Right lobe of liver (tissue), 6 donors: ENCODE measurements at regions not wholly inside any gene's neighbourhood (a gene's known extent, or its start where the extent isn't known, plus 50 kb on each side); places are given as distances from the start of the nearest gene placed in this dataset.

ENCODE experiments used
- ATAC-seq, 4 donors: fragments of 200-7000 bp; cut with Tn5 transposase; one replicate each; pipeline ENCODE4 v1.9.1; 2020; ENCODE audit warnings: mild to moderate bottlenecking in 4 of 4, moderate library complexity in 4 of 4
- DNase-seq, 3 donors: peaks; one replicate each; pipeline ENCODE4 v3.0.0-alpha.2; 2020
- H3K27ac ChIP-seq, 3 donors: fragments of 200-600 bp; one replicate each; pipeline ENCODE4 v1.8.0; 2022
- H3K27me3 ChIP-seq, 2 donors: fragments of 200-600 bp; one replicate each; pipeline ENCODE4 v1.8.0; 2022
- H3K36me3 ChIP-seq, 4 donors: fragments of 200-600 bp; sonication (generic) in 1 of 4; one replicate each; pipeline versions ENCODE4 v1.5.1 to v1.8.0; 2017 to 2022; ENCODE audit warnings: control low read depth in 1 of 4
- H3K4me1 ChIP-seq, 4 donors: fragments of 200-600 bp; sonication (generic) in 1 of 4; one replicate each; pipeline versions ENCODE4 v1.5.1 to v1.8.0; 2017 to 2022; ENCODE audit warnings: control low read depth in 1 of 4
- H3K4me3 ChIP-seq, 3 donors: fragments of 200-600 bp; one replicate each; pipeline ENCODE4 v1.8.0; 2022
- H3K9me3 ChIP-seq, 4 donors: fragments of 200-600 bp; sonication (generic) in 1 of 4; one replicate each; pipeline versions ENCODE4 v1.5.1 to v1.8.0; 2017 to 2022; ENCODE audit warnings: control low read depth in 1 of 4
- CTCF ChIP-seq, 4 donors: fragments of 200-600 bp in 3 of 4; fragments of 450-650 bp in 1 of 4; IDR thresholded peaks; one replicate each; pipeline versions ENCODE4 v1.5.1 to v1.8.0; 2016 to 2022; ENCODE audit warnings: antibody characterized with exemption in 4 of 4, mild to moderate bottlenecking in 2 of 4
- POLR2A ChIP-seq: fragments of 450-650 bp; IDR thresholded peaks from one replicate; pipeline ENCODE4 v1.6.1; 2017; ENCODE audit warnings: antibody characterized with exemption, mild to moderate bottlenecking
- WGBS: methylation state at CpG from one replicate; pipeline ENCODE4 v1.1.6; 2018; ENCODE audit warnings: low coverage, low lambda C conversion rate; ENCODE audit not compliant: insufficient coverage; ENCODE audit errors: missing lambda C conversion rate; 5-methylcytosine and 5-hydroxymethylcytosine counted together
- intact Hi-C, 2 donors: fragments of 100-400 bp; cut with DNase I; formaldehyde crosslinking; loops; one replicate each; pipeline versions ENCODE4 v1.11.2 to v1.14.1; 2022
- donor health status: DM: no; HTN: yes; CAD: no.
- donor health status: DM: no; HTN: no; CAD: no.
- donor health status: DM: no; HTN: no; CAD: no.
- donor health status: DM: no; HTN: yes; CAD: no.
- donor health status: DM: no; HTN: yes; CAD: no.

- Histone ChIP-seq H3K36me3 (no peaks in the 10 kb centered on the region), H3K9me3 (no peaks in the 10 kb centered on the region), H3K27ac (no peak overlapping the region), H3K27me3 (no peaks in the 10 kb centered on the region), H3K4me1 (no peaks in the 10 kb centered on the region), H3K4me3 (no peak overlapping the region)
- DNase-seq (no peak), ATAC-seq (no peak)
- WGBS: 53% methylated on average over 4 of the region's 4 CpGs
- no peak for TF ChIP-seq CTCF (IDR thresholded peaks at IDR 0.05)
- intact Hi-C loops: no loop called here
Observed at GRCh38 chr13:77423296-77423695, 96.4 kb upstream of the MYCBP2 start.

DNA sequence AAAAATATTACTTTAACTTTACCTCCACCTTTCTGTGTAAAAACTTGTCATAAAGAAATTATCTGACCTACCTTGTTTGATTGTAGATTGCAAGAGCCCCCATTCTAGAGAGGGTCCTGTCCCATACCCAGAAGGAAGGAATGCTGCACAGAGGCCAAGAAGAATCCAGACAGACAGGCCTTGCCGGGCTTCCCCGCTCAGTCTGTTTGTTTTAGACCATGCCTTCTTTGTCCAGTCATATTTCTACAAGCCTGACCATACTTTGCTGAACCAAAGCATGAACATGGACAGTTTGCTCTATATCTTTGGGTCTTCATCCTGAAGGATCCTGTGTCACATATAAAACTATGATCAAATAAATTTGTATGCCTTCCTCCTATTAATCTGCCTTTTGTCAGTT, 95.8 kb upstream of the MYCBP2 start:
- ATAC-seq: no peak
- Histone ChIP-seq H3K9me3 (no peaks in the 10 kb centered on the region), H3K36me3 (no peaks in the 10 kb centered on the region), H3K4me3 (no peak overlapping the region), H3K27me3 (no peaks in the 10 kb centered on the region), H3K4me1 (no peaks in the 10 kb centered on the region), H3K27ac (no peak overlapping the region)
- no CpG with 5 or more reads among the region's 2 CpGs for WGBS
- no peak for DNase-seq
- TF ChIP-seq CTCF (IDR thresholded peaks at IDR 0.05): no peak
- no peak for TF ChIP-seq POLR2A
- intact Hi-C loops: no loop called here

- Histone ChIP-seq H3K9me3 (no peaks in the 10 kb centered on the region), H3K4me3 (no peak overlapping the region), H3K27ac (no peak overlapping the region), H3K27me3 (no peaks in the 10 kb centered on the region), H3K4me1 (no peaks in the 10 kb centered on the region), H3K36me3 (no peaks in the 10 kb centered on the region)
- ATAC-seq (no peak), DNase-seq (no peak)
- WGBS: 30% methylated on average over 4 of the region's 4 CpGs
- TF ChIP-seq POLR2A: no peak
- no peak for TF ChIP-seq CTCF (IDR thresholded peaks at IDR 0.05)
- intact Hi-C loops: no loop called here
Observed at GRCh38 chr13:77417897-77418296, 91.0 kb upstream of the MYCBP2 start.

DNA sequence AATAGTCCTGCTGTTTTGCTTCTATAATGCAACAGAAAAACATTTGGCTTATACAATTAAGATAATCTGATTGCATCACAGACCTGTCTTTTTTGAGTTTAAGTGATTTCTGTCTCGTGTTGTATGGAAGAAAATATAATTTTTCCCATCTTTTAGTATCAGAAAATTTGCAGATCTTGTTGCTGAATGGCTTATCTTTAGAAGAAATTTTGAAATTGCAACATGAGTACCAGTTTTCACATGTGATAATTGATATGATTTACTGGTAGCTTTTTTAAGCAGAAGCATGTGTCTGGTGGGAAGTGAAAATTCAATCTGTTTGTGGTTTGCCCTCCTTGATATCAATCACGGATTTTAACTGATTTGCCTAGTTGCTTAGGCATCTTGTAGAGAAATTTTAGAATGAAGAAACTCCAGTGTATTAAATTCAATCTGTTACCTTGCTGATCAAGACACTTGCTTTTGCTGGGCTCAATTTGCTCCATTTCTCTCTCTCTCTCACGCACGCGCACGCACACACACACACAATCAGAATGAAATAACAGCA, 89.8 kb upstream of the MYCBP2 start:
- no peak for ATAC-seq
- no peak overlapping the region for H3K4me3 ChIP-seq
- H3K9me3 ChIP-seq: no peaks in the 10 kb centered on the region
- H3K27ac ChIP-seq: no peak overlapping the region
- no peaks in the 10 kb centered on the region for H3K36me3 ChIP-seq
- TF ChIP-seq CTCF (IDR thresholded peaks at IDR 0.05) (no peak), POLR2A (no peak)
- H3K27me3 ChIP-seq: no peaks in the 10 kb centered on the region
- WGBS: 70% methylated on average over 6 of the region's 6 CpGs
- no peak for DNase-seq
- intact Hi-C loops: no loop called here
- H3K4me1 ChIP-seq: no peaks in the 10 kb centered on the region
